ENCODE measurements at regions not wholly inside any gene's neighbourhood (a gene's known extent, or its start where the extent isn't known, plus 50 kb on each side); places are given as distances from the start of the nearest gene placed in this dataset.

GRCh38 chrX:127782904-127783303 lies 269.3 kb downstream of the ACTRT1 start:
- no peaks in the 10 kb centered on the region for H3K9me3 ChIP-seq
- H3K27me3 ChIP-seq, result no peaks in the 10 kb centered on the region
- H3K4me3 ChIP-seq (replicated peaks in 1 of 3), result no peak overlapping the region
- TF ChIP-seq POLR2A (IDR thresholded peaks at IDR 0.05) (no peak), CTCF (IDR thresholded peaks at IDR 0.05) (no peak)
- H3K4me1 ChIP-seq, result no peaks in the 10 kb centered on the region
- H3K36me3 ChIP-seq, result no peaks in the 10 kb centered on the region
- WGBS, 2 donors, result 84 to 92% methylated on average over 2 of the region's 2 CpGs
- no peak for DNase-seq
- intact Hi-C loops (cut with DNase I), result no loop called here
- H3K27ac ChIP-seq, result no peak overlapping the region

GRCh38 chrX:127764674-127765073 lies 287.5 kb downstream of the ACTRT1 start:
- Histone ChIP-seq H3K27ac (no peak overlapping the region), H3K4me1 (no peaks in the 10 kb centered on the region), H3K27me3 (no peaks in the 10 kb centered on the region), H3K36me3 (no peaks in the 10 kb centered on the region), H3K9me3 (no peaks in the 10 kb centered on the region), H3K4me3 (replicated peaks in 1 of 3) (no peak overlapping the region)
- TF ChIP-seq CTCF (IDR thresholded peaks at IDR 0.05) (no peak), POLR2A (IDR thresholded peaks at IDR 0.05) (no peak)
- intact Hi-C loops (cut with DNase I), result no loop called here
- DNase-seq, result no peak
- WGBS, 2 donors, result 94 to 96% methylated on average over 2 to 3 of the region's 3 CpGs

GRCh38 chrX:127762663-127763062 lies 289.5 kb downstream of the ACTRT1 start:
- Histone ChIP-seq H3K27me3 (no peaks in the 10 kb centered on the region), H3K4me1 (no peaks in the 10 kb centered on the region), H3K4me3 (replicated peaks in 1 of 3) (no peak overlapping the region), H3K27ac (no peak overlapping the region), H3K36me3 (no peaks in the 10 kb centered on the region), H3K9me3 (no peaks in the 10 kb centered on the region)
- intact Hi-C loops (cut with DNase I), result no loop called here
- DNase-seq, result no peak
- no peak for TF ChIP-seq POLR2A (IDR thresholded peaks at IDR 0.05)
- TF ChIP-seq CTCF (IDR thresholded peaks at IDR 0.05), result no peak

- DNase-seq, result no peak
- no peaks in the 10 kb centered on the region for H3K27me3 ChIP-seq
- no peaks in the 10 kb centered on the region for H3K36me3 ChIP-seq
- no peak overlapping the region for H3K4me3 ChIP-seq (replicated peaks in 1 of 3)
- no peaks in the 10 kb centered on the region for H3K9me3 ChIP-seq
- no peak for TF ChIP-seq POLR2A (IDR thresholded peaks at IDR 0.05)
- no peak for TF ChIP-seq CTCF (IDR thresholded peaks at IDR 0.05)
- intact Hi-C loops (cut with DNase I), result no loop called here
- no peaks in the 10 kb centered on the region for H3K4me1 ChIP-seq
- H3K27ac ChIP-seq, result no peak overlapping the region
Measured at GRCh38 chrX:127732709-127733108, 319.5 kb downstream of the ACTRT1 start.

- Histone ChIP-seq H3K27ac (no peak overlapping the region), H3K36me3 (no peaks in the 10 kb centered on the region), H3K27me3 (no peaks in the 10 kb centered on the region), H3K4me3 (replicated peaks in 1 of 3) (no peak overlapping the region), H3K9me3 (no peaks in the 10 kb centered on the region), H3K4me1 (no peaks in the 10 kb centered on the region)
- DNase-seq, result no peak
- intact Hi-C loops (cut with DNase I), result no loop called here
- TF ChIP-seq POLR2A (IDR thresholded peaks at IDR 0.05) (no peak), CTCF (IDR thresholded peaks at IDR 0.05) (no peak)
Measured at GRCh38 chrX:127726227-127726626, 326.0 kb downstream of the ACTRT1 start.
